ENCODE measurements at regions not wholly inside any gene's neighbourhood (a gene's known extent, or its start where the extent isn't known, plus 50 kb on each side); places are given as distances from the start of the nearest gene placed in this dataset.

GRCh38 chr5:4572311-4573100 lies 567.6 kb upstream of the ADAMTS16 start:
- TF ChIP-seq POLR2A (IDR thresholded peaks at IDR 0.05) (no peak), CTCF (IDR thresholded peaks at IDR 0.05) (no peak)

Data from thyroid gland (tissue), 4 donors.